ENCODE measurements at regions not wholly inside any gene's neighbourhood (a gene's known extent, or its start where the extent isn't known, plus 50 kb on each side); places are given as distances from the start of the nearest gene placed in this dataset.
A peak's percentile ranks its signal among the peaks of the same experiment; 100 is the strongest.

DNA sequence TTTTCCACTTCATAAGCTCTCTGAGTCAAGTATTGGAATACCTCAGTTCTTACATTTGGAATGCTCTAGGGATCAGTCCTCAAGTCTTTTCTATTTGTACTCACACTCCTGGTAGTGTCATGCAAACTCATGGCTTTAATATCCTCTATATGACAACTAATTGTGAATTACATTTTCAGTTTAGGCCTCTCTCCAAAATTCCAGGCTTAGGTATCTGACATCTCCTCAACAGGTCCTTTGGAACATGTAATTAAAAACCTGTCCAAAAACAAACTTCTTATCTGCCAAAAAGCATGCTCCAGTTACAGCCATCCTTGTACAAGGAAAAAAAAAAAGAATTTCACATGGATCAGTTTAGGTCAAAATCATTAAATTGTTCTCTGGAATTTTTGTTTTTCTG, 1336.2 kb upstream of the NRXN1 start:
- H3K4me3 ChIP-seq (replicated peaks; ENCODE audit: low read depth, low read length), result no peak overlapping the region
- no peak for DNase-seq (ENCODE audit: low read depth)
- TF ChIP-seq CTCF (IDR thresholded peaks at IDR 0.05; ENCODE audit: low read length, missing control alignments), result no peak

GRCh38 chr2:52365946-52366345, 1334.0 kb upstream of the NRXN1 start:
- no peak for TF ChIP-seq CTCF (IDR thresholded peaks at IDR 0.05; ENCODE audit: low read length, missing control alignments)
- no peak for DNase-seq (ENCODE audit: low read depth)
- no peak overlapping the region for H3K4me3 ChIP-seq (replicated peaks; ENCODE audit: low read depth, low read length)

- DNase-seq (ENCODE audit: low read depth), result peak; percentile 6
- H3K4me3 ChIP-seq (replicated peaks; ENCODE audit: low read depth, low read length), result no peak overlapping the region
- TF ChIP-seq CTCF (IDR thresholded peaks at IDR 0.05; ENCODE audit: low read length, missing control alignments), result no peak
Observed at GRCh38 chr2:52356556-52356955, 1324.6 kb upstream of the NRXN1 start.

GRCh38 chr2:52347292-52347691, 1315.4 kb upstream of the NRXN1 start:
- DNase-seq (ENCODE audit: low read depth), result no peak
- no peak overlapping the region for H3K4me3 ChIP-seq (replicated peaks; ENCODE audit: low read depth, low read length)
- TF ChIP-seq CTCF (IDR thresholded peaks at IDR 0.05; ENCODE audit: low read length, missing control alignments), result no peak

- DNase-seq (ENCODE audit: low read depth), result no peak
- no peak overlapping the region for H3K4me3 ChIP-seq (replicated peaks; ENCODE audit: low read depth, low read length)
- no peak for TF ChIP-seq CTCF (IDR thresholded peaks at IDR 0.05; ENCODE audit: low read length, missing control alignments)
Observed at GRCh38 chr2:52345676-52346075, 1313.7 kb upstream of the NRXN1 start.

- no peak for DNase-seq (ENCODE audit: low read depth)
- TF ChIP-seq CTCF (IDR thresholded peaks at IDR 0.05; ENCODE audit: low read length, missing control alignments), result no peak
- H3K4me3 ChIP-seq (replicated peaks; ENCODE audit: low read depth, low read length), result no peak overlapping the region
Observed at GRCh38 chr2:52345082-52345481, 1313.2 kb upstream of the NRXN1 start.

DNA sequence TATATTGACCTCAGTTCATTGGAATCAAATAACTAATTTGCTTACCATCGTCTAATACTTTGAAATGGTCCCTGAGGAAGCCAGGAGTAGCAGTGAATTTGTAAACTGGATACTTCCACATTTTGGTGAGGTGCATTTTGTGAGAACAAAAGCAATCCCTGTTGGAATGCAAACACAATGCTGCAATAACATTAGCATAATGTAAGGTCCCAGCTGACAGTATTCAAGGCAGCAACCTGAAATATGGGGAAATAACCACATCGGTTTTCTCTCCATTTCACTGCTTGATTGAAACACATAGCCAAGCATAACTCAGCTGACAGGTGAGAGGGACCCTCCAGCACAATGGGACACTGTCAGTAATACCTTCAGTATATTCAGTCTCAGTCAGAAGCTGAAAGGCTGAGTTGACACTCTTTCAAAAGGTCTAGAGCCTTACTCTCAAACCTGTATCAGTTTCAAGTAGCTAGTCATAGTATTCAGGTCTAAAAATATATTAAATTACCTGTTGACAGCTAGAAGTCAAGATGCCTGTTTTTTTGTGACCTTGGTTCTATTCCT, 1311.9 kb upstream of the NRXN1 start:
- no peak overlapping the region for H3K4me3 ChIP-seq (replicated peaks; ENCODE audit: low read depth, low read length)
- no peak for TF ChIP-seq CTCF (IDR thresholded peaks at IDR 0.05; ENCODE audit: low read length, missing control alignments)
- no peak for DNase-seq (ENCODE audit: low read depth)
